ENCODE measurements at regions not wholly inside any gene's neighbourhood (a gene's known extent, or its start where the extent isn't known, plus 50 kb on each side); places are given as distances from the start of the nearest gene placed in this dataset.

GRCh38 chr5:161155451-161155850 lies 303.4 kb upstream of the ATP10B start:
- no peak for TF ChIP-seq POLR2A (IDR thresholded peaks at IDR 0.05)
- TF ChIP-seq CTCF (IDR thresholded peaks at IDR 0.05) = no peak

All from adrenal gland (tissue), 5 donors.